GM19035 (cell line): ENCODE measurements at regions not wholly inside any gene's neighbourhood (a gene's known extent, or its start where the extent isn't known, plus 50 kb on each side); places are given as distances from the start of the nearest gene placed in this dataset.
"Not testable (repeated sequence)": the region's sequence is repeated elsewhere in the genome, so short reads cannot be mapped to it uniquely, and the experiment has no call there.

Experiments used
- ATAC-seq: cut with Tn5 transposase; IDR thresholded peaks from one replicate; pipeline ENCODE4 v1.9.1; 2021; ENCODE audit not compliant: unreplicated experiment

DNA sequence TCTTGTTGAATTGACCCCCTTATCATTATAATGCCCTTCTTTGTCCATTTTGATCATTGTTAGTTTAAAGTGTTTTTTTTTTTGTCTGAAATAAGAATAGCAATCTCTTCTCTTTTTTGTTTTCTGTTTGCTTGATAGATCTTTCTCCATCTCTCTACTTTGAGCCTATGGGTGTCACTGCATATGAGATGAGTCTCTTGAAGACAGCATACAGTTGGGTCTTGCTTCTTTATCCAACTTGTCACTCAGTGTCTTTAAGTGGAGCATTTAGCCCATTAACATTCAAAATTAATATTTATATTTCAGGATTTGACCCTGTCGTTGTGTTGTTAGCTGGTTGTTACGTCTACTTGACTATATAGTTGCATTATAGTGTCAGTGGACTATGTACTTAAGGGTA lies 135.4 kb downstream of the HMHB1 start:
- ATAC-seq, result no peak

- ATAC-seq, result no peak
Measured at GRCh38 chr5:143952809-143953208, 140.8 kb downstream of the HMHB1 start.

DNA sequence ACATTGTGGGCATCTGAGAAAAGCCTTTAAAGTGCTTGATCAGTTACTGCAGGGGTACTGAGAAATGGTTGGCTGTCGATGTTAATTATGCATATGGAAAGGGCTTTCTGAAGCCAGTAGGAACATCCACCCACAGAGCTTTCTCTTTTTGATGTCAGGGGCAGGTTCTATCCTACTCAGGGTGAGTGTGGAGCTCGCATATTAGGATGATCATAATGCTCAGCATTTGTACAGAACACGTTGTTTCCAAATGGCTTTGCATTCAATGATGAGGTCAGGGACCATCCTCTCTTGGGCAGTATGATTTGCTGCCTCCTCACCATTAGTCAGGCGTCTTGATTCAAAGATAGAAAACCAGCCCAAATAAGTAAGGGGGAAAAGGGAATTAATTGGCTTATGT lies 141.9 kb downstream of the HMHB1 start:
- no peak for ATAC-seq

DNA sequence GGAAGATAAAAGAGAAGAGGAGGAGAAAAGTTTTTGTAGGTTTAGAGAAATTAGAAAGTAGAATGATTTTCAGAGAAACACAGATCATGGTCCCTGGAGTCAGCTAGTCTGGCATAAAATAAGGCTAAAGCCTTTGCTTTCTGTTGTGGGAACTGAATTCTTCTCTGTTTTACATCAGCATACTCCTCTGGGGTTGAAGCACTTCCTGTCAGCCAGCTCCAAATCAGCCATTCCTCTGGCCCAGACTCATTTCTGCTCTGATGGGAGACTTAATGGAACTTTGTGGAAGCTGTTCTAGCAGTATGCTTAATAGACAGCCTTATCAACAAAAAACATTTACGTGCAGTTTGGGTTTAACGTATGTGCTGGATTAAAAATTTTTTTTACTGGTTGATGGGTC lies 143.2 kb downstream of the HMHB1 start:
- ATAC-seq, result no peak

GRCh38 chr5:143957455-143957854 lies 145.5 kb downstream of the HMHB1 start:
- ATAC-seq, result no peak

GRCh38 chr5:143962201-143962600 lies 150.2 kb downstream of the HMHB1 start:
- ATAC-seq, result no peak

DNA sequence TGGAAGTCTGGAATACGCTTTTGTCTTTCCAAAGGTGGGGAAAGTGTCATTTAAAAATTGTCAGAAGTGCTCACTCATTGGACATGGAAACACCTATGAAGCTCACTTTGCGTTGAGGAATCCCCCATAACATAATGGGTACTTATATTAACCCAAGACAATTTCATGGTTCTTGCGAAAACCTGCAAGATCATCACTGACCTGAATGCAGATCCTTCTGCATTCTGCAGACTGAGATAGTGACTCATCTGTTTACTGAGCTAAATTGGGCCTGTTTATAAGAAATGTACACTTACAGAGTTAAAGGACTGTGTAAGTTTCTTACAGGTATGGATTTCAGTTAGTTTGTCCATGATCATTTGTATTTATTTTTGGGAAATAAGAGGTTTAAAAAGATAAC lies 153.0 kb downstream of the HMHB1 start:
- no peak for ATAC-seq

DNA sequence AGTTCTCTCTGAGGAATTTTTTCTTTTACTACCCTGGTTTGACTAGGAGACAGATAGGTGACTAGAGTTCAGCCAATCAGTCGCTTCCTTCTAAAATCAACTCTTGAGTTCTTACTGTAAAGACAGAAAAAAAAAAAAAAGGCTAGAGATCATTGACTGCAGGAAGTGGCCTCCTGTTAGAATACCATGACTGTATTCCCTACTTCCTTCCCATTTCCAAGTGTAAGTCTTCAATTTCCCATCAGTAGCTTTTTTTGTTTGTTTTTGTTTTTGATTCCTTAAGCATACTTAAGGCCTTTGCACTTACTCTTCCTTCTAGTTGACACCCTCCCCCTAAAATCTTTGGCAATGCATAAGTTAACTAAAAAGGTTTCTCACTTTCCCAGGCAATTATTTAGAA lies 154.3 kb downstream of the HMHB1 start:
- no peak for ATAC-seq

GRCh38 chr5:143968071-143968878 lies 156.3 kb downstream of the HMHB1 start:
- no peak for ATAC-seq

DNA sequence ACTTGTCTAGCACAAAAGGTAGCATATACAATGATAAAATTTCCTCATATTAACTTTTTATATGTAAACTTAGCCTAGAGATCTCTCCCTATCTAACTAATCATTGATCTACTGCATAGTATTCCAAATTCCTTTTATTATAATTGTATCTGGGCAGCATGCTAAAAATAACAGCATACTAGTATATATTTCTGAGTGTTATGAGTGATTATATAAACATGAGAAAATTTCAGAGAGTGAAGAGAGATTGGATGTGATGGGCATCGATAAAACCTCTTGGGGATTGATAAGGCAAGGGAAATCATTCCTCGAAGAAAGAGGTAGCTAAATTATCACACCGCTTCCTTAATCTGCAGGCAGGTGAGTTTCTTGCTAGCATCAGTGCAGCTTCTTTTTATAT lies 158.2 kb downstream of the HMHB1 start:
- ATAC-seq, result no peak

DNA sequence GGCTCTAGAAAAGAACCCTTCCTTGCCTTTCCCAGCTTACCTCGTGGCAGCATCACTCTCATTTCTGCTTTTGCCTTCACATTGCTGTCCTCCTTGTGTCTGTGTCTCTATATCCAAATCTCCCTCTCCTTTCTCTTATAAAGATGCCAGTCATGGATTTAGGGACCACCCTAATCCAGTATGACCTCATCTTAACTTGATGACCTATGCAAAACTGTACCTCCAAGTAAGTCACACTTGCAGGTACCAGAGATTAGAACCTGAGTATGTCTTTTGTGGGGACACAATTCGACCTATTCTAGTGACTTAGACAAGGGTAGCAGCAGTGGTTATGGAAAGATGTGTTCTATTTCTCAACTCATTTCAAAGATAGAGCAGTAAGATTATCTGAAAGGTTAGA lies 160.1 kb downstream of the HMHB1 start:
- no peak for ATAC-seq

DNA sequence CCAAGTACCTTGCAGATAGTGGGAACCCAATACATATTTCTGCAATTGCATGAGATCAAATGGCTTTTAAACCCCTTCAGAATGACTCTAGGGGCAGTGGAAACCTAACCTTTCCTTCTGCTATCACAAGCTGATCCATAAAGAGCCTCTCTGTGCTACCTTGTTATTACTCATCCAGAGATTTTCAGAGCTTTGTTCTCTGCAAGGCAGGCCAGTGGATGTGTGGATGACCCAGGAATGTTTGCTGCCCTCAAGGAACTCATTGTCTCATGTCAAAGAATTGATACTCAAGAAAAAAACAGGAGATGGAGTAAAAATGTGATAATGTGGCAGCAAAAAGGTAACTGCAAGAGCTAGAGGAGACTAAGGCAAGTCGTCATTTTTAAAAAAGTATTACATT lies 164.1 kb downstream of the HMHB1 start:
- ATAC-seq, result no peak

- ATAC-seq, result no peak
Measured at GRCh38 chr5:143977891-143978461, 166.0 kb downstream of the HMHB1 start.

DNA sequence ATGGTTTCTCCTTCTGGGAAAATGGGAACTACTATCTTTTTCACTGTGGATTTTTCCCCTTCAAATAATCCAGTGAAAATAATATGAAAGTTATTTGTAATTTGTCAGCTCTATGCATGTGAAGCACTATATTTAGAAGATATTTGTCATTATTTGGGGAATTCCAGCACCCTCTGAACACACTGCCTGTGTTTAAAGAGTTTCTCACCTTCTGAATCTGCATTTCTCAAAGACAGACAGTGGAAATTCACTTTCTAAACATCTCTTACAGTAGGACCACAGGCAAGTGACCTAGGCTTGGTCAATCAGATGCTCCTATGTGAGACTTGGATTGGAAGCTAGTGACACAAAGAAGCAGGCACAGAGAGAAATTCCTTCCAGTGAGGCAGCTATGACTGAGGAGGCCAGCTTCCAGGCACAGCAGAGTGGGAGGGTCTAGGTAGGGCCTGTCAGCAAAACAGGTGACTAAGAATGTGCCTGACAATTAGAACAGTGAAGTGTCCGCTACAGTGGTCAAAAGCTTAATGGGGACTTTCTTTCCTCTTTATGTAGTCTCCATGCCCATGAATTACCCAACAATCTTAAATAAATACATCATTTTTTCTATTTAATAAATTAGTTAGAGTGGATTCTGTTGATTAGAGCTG lies 167.2 kb downstream of the HMHB1 start:
- ATAC-seq, result peak; percentile 88

DNA sequence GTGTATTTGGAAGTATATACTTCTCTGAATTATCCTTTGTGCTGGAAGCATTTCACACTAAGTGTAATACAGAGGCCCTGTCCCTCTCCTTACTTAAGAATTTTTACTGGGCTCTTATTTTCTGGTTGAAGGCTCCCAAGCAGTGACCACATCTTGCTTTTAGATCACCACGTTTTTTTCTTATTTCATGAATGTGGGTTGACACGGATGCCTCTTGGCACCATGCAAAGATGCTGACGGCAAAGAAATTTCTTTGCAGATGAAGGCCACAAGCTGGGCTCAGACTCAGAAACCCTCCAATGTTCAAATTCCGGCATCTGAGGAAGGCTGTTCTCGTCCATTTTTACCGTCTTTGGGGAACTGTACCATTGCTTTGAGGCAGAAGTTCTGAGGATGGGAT lies 168.5 kb downstream of the HMHB1 start:
- ATAC-seq, result no peak

GRCh38 chr5:143982957-143983356 lies 171.0 kb downstream of the HMHB1 start:
- ATAC-seq, result not testable (repeated sequence)

DNA sequence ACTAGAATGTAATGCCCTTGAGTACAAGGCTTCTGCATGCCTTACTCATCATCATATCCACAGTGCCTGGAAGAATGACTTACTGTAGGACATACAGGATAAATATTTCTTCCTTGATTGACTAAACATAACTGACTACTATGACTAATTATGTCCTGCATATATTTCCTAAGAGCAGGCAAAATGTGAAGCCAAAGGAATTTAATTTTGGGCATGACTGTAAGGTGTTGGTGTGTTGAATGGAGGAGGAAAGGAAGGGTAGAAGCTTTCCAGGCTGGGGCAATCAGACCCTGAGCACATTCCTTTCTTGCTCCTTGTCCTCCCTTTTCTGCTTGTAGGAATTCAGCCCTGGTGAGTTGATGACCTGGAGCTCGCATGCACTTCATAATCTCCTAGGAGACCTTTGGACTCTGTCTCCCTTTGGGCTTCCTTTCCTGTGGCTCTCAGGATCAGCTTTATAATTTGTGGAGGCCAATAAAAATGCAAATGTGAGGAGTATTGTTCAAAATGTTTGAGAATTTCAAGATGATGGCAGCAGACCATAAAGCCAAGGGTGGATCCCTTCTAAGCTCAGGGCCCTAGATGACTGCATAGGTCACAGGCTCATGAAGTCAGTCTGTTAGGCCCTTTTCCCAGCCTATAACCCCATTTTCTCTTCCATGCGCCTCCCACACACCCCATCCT lies 174.0 kb downstream of the HMHB1 start:
- no peak for ATAC-seq

DNA sequence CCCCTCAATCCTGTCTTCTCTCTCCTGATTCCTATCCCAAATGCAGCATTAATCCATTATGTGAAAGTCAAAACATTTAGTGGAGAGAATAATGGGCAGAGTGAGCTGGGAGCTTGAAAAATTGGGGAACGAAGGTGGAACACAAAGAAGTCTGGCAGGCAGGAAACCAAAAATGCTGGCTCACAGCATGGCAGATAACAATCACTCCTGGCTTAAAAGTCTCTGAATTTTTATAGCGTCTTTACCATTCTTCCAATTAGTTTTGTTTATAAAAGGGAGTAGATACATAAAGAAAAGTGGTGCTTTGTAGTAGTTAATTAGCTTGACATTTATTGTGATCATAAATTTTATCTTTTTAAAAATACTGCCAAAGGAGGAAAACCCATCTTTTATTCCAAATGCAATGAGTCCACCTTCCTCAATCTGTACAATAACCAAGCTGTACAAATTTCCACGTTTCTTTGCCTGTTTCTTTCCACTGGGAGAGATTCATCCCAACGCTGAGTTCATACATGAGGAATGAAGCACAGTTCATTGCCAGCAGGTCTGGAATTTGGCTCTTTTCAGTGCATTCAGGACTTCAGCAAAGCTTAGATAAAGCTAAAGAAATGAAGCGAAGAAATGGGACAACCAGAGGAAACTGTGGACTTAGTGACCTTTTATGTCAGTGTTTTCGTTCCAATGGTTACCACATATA lies 174.7 kb downstream of the HMHB1 start:
- ATAC-seq, result no peak

DNA sequence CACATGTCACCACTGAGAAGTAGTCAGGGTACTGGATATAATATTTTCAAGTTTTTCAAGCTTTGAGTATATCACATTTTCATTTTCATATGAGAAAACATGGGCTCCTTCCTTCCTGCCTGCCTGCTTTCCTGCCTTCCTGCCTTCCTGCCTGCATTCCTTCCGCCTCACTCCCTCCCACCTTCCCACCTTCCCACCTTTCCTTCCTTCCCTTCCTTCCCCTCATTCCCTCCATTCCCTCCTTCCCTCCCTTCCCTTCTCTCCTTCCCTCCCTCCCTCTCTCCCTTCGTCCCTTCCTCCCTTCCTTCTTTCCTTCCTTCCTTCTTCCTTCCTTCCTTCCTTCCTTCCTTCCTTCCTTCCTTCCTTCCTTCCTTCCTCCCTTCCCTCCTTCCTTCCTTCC lies 175.3 kb downstream of the HMHB1 start:
- ATAC-seq, result no peak

- ATAC-seq, result peak; percentile 55
Measured at GRCh38 chr5:143987751-143988560, 176.0 kb downstream of the HMHB1 start.
